Sigmoid colon (tissue), 6 donors: ENCODE measurements at regions not wholly inside any gene's neighbourhood (a gene's known extent, or its start where the extent isn't known, plus 50 kb on each side); places are given as distances from the start of the nearest gene placed in this dataset.

Experiments used
- DNase-seq: peaks from one replicate; pipeline ENCODE4 v3.0.0-alpha.2; 2019
- H3K27ac ChIP-seq, 4 donors: fragments of 200-600 bp; sonication (generic); one replicate each; pipeline ENCODE4 v1.5.1; 2016 to 2019; ENCODE audit warnings: mild to moderate bottlenecking in 1 of 4
- H3K27me3 ChIP-seq, 3 donors: fragments of 200-600 bp; sonication (generic); one replicate each; pipeline ENCODE4 v1.5.1; 2019; ENCODE audit warnings: mild to moderate bottlenecking in 1 of 3
- H3K36me3 ChIP-seq, 4 donors: fragments of 200-600 bp; sonication (generic); one replicate each; pipeline ENCODE4 v1.5.1; 2016 to 2019
- H3K4me1 ChIP-seq, 4 donors: fragments of 200-600 bp; sonication (generic); one replicate each; pipeline ENCODE4 v1.5.1; 2017 to 2019
- H3K4me3 ChIP-seq, 4 donors: fragments of 200-600 bp; sonication (generic); one replicate each; pipeline ENCODE4 v1.5.1; 2017 to 2019; ENCODE audit warnings: mild to moderate bottlenecking in 2 of 4, moderate library complexity in 1 of 4
- H3K9me3 ChIP-seq, 4 donors: fragments of 200-600 bp in 3 of 4; sonication (generic) in 3 of 4; one replicate each; pipeline versions ENCODE4 v1.5.1 to v1.6.1; 2013 to 2019
- CTCF ChIP-seq, 4 experiments: fragments of 450-650 bp in 3 of 4; fragments of 200-600 bp in 1 of 4; IDR thresholded peaks; one replicate each; pipeline ENCODE4 v1.5.1; 2016 to 2019; ENCODE audit warnings: antibody characterized with exemption in 4 of 4, mild to moderate bottlenecking in 3 of 4, moderate library complexity in 2 of 4
- EP300 ChIP-seq, 4 donors: sonication (generic); formaldehyde crosslinking; IDR thresholded peaks; one replicate each; pipeline ENCODE4 v1.6.1; 2017; ENCODE audit warnings: antibody characterized with exemption in 4 of 4
- POLR2A ChIP-seq, 2 donors: fragments of 450-650 bp; IDR thresholded peaks; one replicate each; pipeline ENCODE4 v1.6.1; 2016; ENCODE audit warnings: antibody characterized with exemption in 2 of 2, mild to moderate bottlenecking in 2 of 2, moderate library complexity in 2 of 2
- POLR2AphosphoS5 ChIP-seq, 4 donors: sonication (generic); formaldehyde crosslinking; IDR thresholded peaks; one replicate each; pipeline ENCODE4 v1.6.1; 2017; ENCODE audit warnings: antibody characterized with exemption in 4 of 4
- WGBS, 2 donors: extraction: QIAGEN DNeasy Blood & Tissue Kit; methylation state at CpG; one replicate each; pipeline ENCODE4 v1.1.7; 2013; 5-methylcytosine and 5-hydroxymethylcytosine counted together
- intact Hi-C: fragments of 100-400 bp; cut with DNase I; formaldehyde crosslinking; loops from one replicate; pipeline ENCODE4 v1.15.1; 2023
- donor health status: healthy with polysubstance abuse.
- donor health status: healthy.

GRCh38 chr15:68517285-68517761 is 61.5 kb upstream of the CORO2B start:
- H3K4me3 ChIP-seq = no peak overlapping the region
- peak overlapping the region; percentile 10 to 60 (median 31) for H3K27ac ChIP-seq
- H3K9me3 ChIP-seq = peaks cover 0 to 3% (median 0%) of the 10 kb centered on the region in 4 donors
- no peaks in the 10 kb centered on the region for H3K36me3 ChIP-seq
- DNase-seq = no peak
- no peaks in the 10 kb centered on the region for H3K27me3 ChIP-seq
- WGBS, 2 donors = 80 to 83% methylated on average over 6 of the region's 6 CpGs
- intact Hi-C loops = no loop called here
- peaks cover 0 to 22% (median 19%) of the 10 kb centered on the region in 4 donors for H3K4me1 ChIP-seq
- TF ChIP-seq CTCF (IDR thresholded peaks at IDR 0.05) = peak in 1 of 4 experiments; percentile 33
- TF ChIP-seq POLR2A (IDR thresholded peaks at IDR 0.05) = no peak

GRCh38 chr15:68518046-68518445 is 60.7 kb upstream of the CORO2B start:
- Histone ChIP-seq H3K27me3 (no peaks in the 10 kb centered on the region), H3K27ac (peak overlapping the region in 3 of 4 donors; percentile 12 to 60 (median 21)), H3K9me3 (peaks cover 0 to 3% (median 0%) of the 10 kb centered on the region in 4 donors), H3K4me1 (peaks cover 0 to 22% (median 19%) of the 10 kb centered on the region in 4 donors), H3K36me3 (no peaks in the 10 kb centered on the region), H3K4me3 (no peak overlapping the region)
- no peak for DNase-seq
- intact Hi-C loops = no loop called here
- TF ChIP-seq POLR2A (IDR thresholded peaks at IDR 0.05) = no peak
- no peak for TF ChIP-seq EP300 (IDR thresholded peaks at IDR 0.05)
- TF ChIP-seq POLR2AphosphoS5 (IDR thresholded peaks at IDR 0.05) = no peak
- no peak for TF ChIP-seq CTCF (IDR thresholded peaks at IDR 0.05)
- WGBS, 2 donors = 75 to 82% methylated on average over 6 of the region's 6 CpGs

- Histone ChIP-seq H3K27me3 (no peaks in the 10 kb centered on the region), H3K27ac (peak overlapping the region in 1 of 4 donors; percentile 60), H3K4me1 (peaks cover 0 to 22% (median 19%) of the 10 kb centered on the region in 4 donors), H3K36me3 (no peaks in the 10 kb centered on the region), H3K4me3 (no peak overlapping the region), H3K9me3 (no peaks in the 10 kb centered on the region)
- TF ChIP-seq POLR2A (IDR thresholded peaks at IDR 0.05) (no peak), POLR2AphosphoS5 (IDR thresholded peaks at IDR 0.05) (no peak), EP300 (IDR thresholded peaks at IDR 0.05) (no peak), CTCF (IDR thresholded peaks at IDR 0.05) (no peak)
- DNase-seq = no peak
- WGBS, 2 donors = 66 to 76% methylated on average over 6 of the region's 6 CpGs
- intact Hi-C loops = no loop called here
Observed at GRCh38 chr15:68518785-68519430, 59.9 kb upstream of the CORO2B start.

GRCh38 chr15:68524753-68525584 is 53.8 kb upstream of the CORO2B start:
- intact Hi-C loops = no loop called here
- Histone ChIP-seq H3K4me3 (no peak overlapping the region), H3K36me3 (no peaks in the 10 kb centered on the region), H3K27me3 (no peaks in the 10 kb centered on the region), H3K9me3 (no peaks in the 10 kb centered on the region), H3K4me1 (no peaks in the 10 kb centered on the region), H3K27ac (peak overlapping the region in 3 of 4 donors; percentile 30 to 61 (median 36))
- 67 to 73% methylated on average over 4 of the region's 4 CpGs for WGBS, 2 donors
- TF ChIP-seq POLR2AphosphoS5 (IDR thresholded peaks at IDR 0.05) = peak in 3 of 4 donors; percentile 31 to 49 (median 32)
- TF ChIP-seq CTCF (IDR thresholded peaks at IDR 0.05) = no peak
- no peak for DNase-seq
